H1 (cell line): ENCODE measurements at regions not wholly inside any gene's neighbourhood (a gene's known extent, or its start where the extent isn't known, plus 50 kb on each side); places are given as distances from the start of the nearest gene placed in this dataset.

Experiments
- BACH1 ChIP-seq: IDR thresholded peaks from 2 replicates; pipeline ENCODE4 v1.6.1; 2012; ENCODE audit warnings: low read length, improper control_type of control experiment
- CBX5 ChIP-seq: fragments of 300-800, 300-1000 bp; sonication (generic); IDR thresholded peaks from 2 replicates; pipeline ENCODE4 v1.7.1; 2016; ENCODE audit warnings: antibody characterized with exemption, low read length, low read depth
- CHD2 ChIP-seq: IDR thresholded peaks from 2 replicates; pipeline ENCODE4 v1.6.1; 2012; ENCODE audit warnings: low read length, improper control_type of control experiment
- FOSL1 ChIP-seq: IDR thresholded peaks from 2 replicates; pipeline ENCODE4 v1.6.1; 2011; ENCODE audit warnings: mild to moderate bottlenecking, low read depth, low read length, moderate library complexity; ENCODE audit not compliant: insufficient read depth
- SIN3A ChIP-seq, 2 experiments: IDR thresholded peaks in 1 of 2; conservative IDR thresholded peaks in 1 of 2; 2 replicates each; pipeline ENCODE4 v1.6.1; 2011 to 2012; ENCODE audit warnings: low read length in 2 of 2, improper control_type of control experiment in 1 of 2, low read depth in 1 of 2, mild to moderate bottlenecking in 1 of 2
- TBP ChIP-seq: IDR thresholded peaks from 2 replicates; pipeline ENCODE4 v1.6.1; 2011; ENCODE audit warnings: low read depth, low read length, improper control_type of control experiment
- TF ChIP-seq, protein P1 (sequence below): fragments of 300-600 bp; sonication (generic); IDR thresholded peaks from 2 replicates; pipeline ENCODE4 v1.7.1; 2012; ENCODE audit warnings: low read length, moderate library complexity, mild to moderate bottlenecking, inconsistent platforms; ENCODE audit not compliant: insufficient replicate concordance
- TF ChIP-seq, protein P2 (sequence below), 3 experiments: IDR thresholded peaks; 1 replicate in 2 of 3; 2 replicates in 1 of 3; pipeline versions ENCODE4 v1.5.1 to v1.6.1; 2011; ENCODE audit warnings: low read length in 3 of 3, mild to moderate bottlenecking in 3 of 3, inconsistent platforms in 2 of 3, low read depth in 1 of 3, moderate library complexity in 1 of 3; ENCODE audit not compliant: insufficient read depth in 1 of 3; ENCODE audit errors: control extremely low read depth in 1 of 3
- TF ChIP-seq, protein P3 (sequence below): IDR thresholded peaks from 2 replicates; pipeline ENCODE4 v1.6.1; 2011; ENCODE audit warnings: low read depth, mild to moderate bottlenecking, low read length; ENCODE audit not compliant: insufficient read depth

DNA sequence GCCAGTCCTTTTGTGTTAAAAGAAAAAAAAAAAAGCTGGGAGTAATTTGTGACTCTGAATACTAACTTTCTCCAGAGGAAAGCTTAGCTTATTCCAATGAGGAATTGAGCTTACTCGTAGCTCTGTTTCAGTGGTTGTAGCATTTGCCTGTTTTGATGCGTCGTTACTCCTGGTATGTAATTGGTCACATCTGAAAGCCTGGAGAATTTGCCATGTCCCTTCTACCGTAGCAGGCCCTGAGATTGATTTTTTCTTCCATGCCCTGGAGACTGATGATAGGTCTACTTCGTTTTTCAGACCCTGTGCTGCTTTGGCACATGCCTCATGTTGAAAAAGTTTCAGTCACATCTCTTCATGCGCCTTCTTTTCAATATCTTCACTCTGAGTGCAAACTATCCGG, 1103.0 kb downstream of the PLA2G4A start (continued):
- TF ChIP-seq, protein P1, sequence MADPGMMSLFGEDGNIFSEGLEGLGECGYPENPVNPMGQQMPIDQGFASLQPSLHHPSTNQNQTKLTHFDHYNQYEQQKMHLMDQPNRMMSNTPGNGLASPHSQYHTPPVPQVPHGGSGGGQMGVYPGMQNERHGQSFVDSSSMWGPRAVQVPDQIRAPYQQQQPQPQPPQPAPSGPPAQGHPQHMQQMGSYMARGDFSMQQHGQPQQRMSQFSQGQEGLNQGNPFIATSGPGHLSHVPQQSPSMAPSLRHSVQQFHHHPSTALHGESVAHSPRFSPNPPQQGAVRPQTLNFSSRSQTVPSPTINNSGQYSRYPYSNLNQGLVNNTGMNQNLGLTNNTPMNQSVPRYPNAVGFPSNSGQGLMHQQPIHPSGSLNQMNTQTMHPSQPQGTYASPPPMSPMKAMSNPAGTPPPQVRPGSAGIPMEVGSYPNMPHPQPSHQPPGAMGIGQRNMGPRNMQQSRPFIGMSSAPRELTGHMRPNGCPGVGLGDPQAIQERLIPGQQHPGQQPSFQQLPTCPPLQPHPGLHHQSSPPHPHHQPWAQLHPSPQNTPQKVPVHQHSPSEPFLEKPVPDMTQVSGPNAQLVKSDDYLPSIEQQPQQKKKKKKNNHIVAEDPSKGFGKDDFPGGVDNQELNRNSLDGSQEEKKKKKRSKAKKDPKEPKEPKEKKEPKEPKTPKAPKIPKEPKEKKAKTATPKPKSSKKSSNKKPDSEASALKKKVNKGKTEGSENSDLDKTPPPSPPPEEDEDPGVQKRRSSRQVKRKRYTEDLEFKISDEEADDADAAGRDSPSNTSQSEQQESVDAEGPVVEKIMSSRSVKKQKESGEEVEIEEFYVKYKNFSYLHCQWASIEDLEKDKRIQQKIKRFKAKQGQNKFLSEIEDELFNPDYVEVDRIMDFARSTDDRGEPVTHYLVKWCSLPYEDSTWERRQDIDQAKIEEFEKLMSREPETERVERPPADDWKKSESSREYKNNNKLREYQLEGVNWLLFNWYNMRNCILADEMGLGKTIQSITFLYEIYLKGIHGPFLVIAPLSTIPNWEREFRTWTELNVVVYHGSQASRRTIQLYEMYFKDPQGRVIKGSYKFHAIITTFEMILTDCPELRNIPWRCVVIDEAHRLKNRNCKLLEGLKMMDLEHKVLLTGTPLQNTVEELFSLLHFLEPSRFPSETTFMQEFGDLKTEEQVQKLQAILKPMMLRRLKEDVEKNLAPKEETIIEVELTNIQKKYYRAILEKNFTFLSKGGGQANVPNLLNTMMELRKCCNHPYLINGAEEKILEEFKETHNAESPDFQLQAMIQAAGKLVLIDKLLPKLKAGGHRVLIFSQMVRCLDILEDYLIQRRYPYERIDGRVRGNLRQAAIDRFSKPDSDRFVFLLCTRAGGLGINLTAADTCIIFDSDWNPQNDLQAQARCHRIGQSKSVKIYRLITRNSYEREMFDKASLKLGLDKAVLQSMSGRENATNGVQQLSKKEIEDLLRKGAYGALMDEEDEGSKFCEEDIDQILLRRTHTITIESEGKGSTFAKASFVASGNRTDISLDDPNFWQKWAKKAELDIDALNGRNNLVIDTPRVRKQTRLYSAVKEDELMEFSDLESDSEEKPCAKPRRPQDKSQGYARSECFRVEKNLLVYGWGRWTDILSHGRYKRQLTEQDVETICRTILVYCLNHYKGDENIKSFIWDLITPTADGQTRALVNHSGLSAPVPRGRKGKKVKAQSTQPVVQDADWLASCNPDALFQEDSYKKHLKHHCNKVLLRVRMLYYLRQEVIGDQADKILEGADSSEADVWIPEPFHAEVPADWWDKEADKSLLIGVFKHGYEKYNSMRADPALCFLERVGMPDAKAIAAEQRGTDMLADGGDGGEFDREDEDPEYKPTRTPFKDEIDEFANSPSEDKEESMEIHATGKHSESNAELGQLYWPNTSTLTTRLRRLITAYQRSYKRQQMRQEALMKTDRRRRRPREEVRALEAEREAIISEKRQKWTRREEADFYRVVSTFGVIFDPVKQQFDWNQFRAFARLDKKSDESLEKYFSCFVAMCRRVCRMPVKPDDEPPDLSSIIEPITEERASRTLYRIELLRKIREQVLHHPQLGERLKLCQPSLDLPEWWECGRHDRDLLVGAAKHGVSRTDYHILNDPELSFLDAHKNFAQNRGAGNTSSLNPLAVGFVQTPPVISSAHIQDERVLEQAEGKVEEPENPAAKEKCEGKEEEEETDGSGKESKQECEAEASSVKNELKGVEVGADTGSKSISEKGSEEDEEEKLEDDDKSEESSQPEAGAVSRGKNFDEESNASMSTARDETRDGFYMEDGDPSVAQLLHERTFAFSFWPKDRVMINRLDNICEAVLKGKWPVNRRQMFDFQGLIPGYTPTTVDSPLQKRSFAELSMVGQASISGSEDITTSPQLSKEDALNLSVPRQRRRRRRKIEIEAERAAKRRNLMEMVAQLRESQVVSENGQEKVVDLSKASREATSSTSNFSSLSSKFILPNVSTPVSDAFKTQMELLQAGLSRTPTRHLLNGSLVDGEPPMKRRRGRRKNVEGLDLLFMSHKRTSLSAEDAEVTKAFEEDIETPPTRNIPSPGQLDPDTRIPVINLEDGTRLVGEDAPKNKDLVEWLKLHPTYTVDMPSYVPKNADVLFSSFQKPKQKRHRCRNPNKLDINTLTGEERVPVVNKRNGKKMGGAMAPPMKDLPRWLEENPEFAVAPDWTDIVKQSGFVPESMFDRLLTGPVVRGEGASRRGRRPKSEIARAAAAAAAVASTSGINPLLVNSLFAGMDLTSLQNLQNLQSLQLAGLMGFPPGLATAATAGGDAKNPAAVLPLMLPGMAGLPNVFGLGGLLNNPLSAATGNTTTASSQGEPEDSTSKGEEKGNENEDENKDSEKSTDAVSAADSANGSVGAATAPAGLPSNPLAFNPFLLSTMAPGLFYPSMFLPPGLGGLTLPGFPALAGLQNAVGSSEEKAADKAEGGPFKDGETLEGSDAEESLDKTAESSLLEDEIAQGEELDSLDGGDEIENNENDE = no peak
- TF ChIP-seq, protein P2, sequence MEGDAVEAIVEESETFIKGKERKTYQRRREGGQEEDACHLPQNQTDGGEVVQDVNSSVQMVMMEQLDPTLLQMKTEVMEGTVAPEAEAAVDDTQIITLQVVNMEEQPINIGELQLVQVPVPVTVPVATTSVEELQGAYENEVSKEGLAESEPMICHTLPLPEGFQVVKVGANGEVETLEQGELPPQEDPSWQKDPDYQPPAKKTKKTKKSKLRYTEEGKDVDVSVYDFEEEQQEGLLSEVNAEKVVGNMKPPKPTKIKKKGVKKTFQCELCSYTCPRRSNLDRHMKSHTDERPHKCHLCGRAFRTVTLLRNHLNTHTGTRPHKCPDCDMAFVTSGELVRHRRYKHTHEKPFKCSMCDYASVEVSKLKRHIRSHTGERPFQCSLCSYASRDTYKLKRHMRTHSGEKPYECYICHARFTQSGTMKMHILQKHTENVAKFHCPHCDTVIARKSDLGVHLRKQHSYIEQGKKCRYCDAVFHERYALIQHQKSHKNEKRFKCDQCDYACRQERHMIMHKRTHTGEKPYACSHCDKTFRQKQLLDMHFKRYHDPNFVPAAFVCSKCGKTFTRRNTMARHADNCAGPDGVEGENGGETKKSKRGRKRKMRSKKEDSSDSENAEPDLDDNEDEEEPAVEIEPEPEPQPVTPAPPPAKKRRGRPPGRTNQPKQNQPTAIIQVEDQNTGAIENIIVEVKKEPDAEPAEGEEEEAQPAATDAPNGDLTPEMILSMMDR (IDR thresholded peaks at IDR 0.05; ENCODE audit: control extremely low read depth in 1 of 3, insufficient read depth in 1 of 3, low read depth in 1 of 3, low read length in 3 of 3) = no peak
- no peak for TF ChIP-seq CBX5
- no peak for TF ChIP-seq BACH1
- TF ChIP-seq, protein P3, sequence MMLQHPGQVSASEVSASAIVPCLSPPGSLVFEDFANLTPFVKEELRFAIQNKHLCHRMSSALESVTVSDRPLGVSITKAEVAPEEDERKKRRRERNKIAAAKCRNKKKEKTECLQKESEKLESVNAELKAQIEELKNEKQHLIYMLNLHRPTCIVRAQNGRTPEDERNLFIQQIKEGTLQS = no peak
- TF ChIP-seq FOSL1 = no peak
- no peak for TF ChIP-seq CHD2
- TF ChIP-seq TBP = no peak
- TF ChIP-seq SIN3A (conservative IDR thresholded peaks at IDR 0.05 in 1 of 2, IDR thresholded peaks at IDR 0.05 in 1 of 2; ENCODE audit: low read depth in 1 of 2, low read length in 2 of 2) = no peak
